ENCODE measurements at regions not wholly inside any gene's neighbourhood (a gene's known extent, or its start where the extent isn't known, plus 50 kb on each side); places are given as distances from the start of the nearest gene placed in this dataset.

DNA sequence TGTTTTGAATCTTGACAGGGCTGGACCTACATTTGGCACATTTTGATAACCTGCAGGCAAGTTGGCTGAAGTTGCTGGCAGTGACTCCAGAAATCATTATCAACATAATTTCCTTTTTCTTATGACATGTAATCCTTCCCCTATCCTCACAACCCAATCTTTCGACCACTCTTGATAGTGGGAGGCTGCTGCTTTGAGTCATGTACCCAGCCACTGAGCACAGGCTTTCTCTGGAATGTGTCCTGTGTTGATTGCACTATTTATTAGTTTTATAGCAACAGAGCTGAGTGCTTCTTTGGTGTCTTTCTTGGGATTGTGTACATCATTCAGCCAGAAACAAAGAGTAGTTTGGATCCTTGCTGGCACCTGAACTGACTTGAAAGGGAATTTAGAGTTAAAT, 183.1 kb upstream of the LEF1 start:
- H3K4me3 Mint-ChIP-seq, result no peak overlapping the region
- ATAC-seq, result no peak

DNA sequence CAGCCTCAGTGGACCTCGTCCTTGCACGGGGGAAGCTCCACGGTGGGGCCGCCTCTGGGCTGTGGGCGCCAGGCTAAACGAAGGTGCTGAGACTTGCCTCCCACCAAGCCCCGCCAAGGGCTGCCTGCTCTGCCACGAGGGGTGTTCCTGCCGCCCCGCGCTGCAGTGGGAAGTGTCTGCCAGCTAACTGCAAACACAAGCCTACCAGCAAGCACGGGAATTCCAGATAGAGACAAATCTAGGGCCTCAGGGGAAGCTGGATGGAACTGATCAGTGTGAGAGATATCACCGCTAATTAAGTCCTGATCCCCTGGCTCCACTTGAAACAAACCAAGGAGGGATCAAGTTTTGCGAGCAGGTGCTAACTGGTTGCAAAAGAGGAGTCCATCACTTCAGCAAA, 181.6 kb upstream of the LEF1 start:
- intact Hi-C loops (cut with micrococcal nuclease), result no loop called here
- Mint-ChIP-seq H3K4me3 (no peak overlapping the region), H3K9me3 (no peaks in the 10 kb centered on the region), H3K27ac (no peak overlapping the region), H3K36me3 (no peaks in the 10 kb centered on the region), H3K27me3 (ENCODE audit: low read depth in 2 of 2) (peaks cover 28 to 51% of the 10 kb centered on the region in 2 donors), H3K4me1 (peaks cover 0 to 5% of the 10 kb centered on the region in 2 donors)
- Histone ChIP-seq H3K4me1 (ENCODE audit: control insufficient read depth, insufficient read depth, low read length) (no peaks in the 10 kb centered on the region), H3K27me3 (ENCODE audit: control insufficient read depth, insufficient read depth, low read length) (no peaks in the 10 kb centered on the region), H3K27ac (ENCODE audit: low read length) (no peak overlapping the region), H3K4me3 (ENCODE audit: low read length) (no peak overlapping the region), H3K36me3 (ENCODE audit: control insufficient read depth, insufficient read depth, low read length) (no peaks in the 10 kb centered on the region), H3K9me3 (ENCODE audit: control insufficient read depth, insufficient read depth, low read length) (no peaks in the 10 kb centered on the region)
- ATAC-seq (no peak), DNase-seq (no peak)
- no peak for TF ChIP-seq CTCF (IDR thresholded peaks at IDR 0.05)
- WGBS (ENCODE audit: insufficient coverage), result 88% methylated on average over 14 of the region's 14 CpGs

More for the DNA sequence above, 183.1 kb upstream of the LEF1 start:
- DNase-seq, result no peak
- Histone ChIP-seq H3K4me1 (ENCODE audit: control insufficient read depth, insufficient read depth, low read length) (no peaks in the 10 kb centered on the region), H3K27me3 (ENCODE audit: control insufficient read depth, insufficient read depth, low read length) (no peaks in the 10 kb centered on the region), H3K4me3 (ENCODE audit: low read length) (no peak overlapping the region), H3K36me3 (ENCODE audit: control insufficient read depth, insufficient read depth, low read length) (no peaks in the 10 kb centered on the region), H3K9me3 (ENCODE audit: control insufficient read depth, insufficient read depth, low read length) (no peaks in the 10 kb centered on the region), H3K27ac (ENCODE audit: low read length) (no peak overlapping the region)
- Mint-ChIP-seq H3K27me3 (ENCODE audit: low read depth in 2 of 2) (peaks cover 29 to 59% of the 10 kb centered on the region in 2 donors), H3K4me1 (no peaks in the 10 kb centered on the region), H3K36me3 (no peaks in the 10 kb centered on the region), H3K27ac (no peak overlapping the region), H3K9me3 (no peaks in the 10 kb centered on the region)
- intact Hi-C loops (cut with micrococcal nuclease), result no loop called here
- TF ChIP-seq CTCF (IDR thresholded peaks at IDR 0.05), result no peak
- no CpG with 5 or more reads among the region's 1 CpG for WGBS (ENCODE audit: insufficient coverage)

GRCh38 chr4:108346818-108347210, 178.1 kb upstream of the LEF1 start:
- H3K4me3 Mint-ChIP-seq, result no peak overlapping the region
- ATAC-seq, result no peak
- Histone ChIP-seq H3K36me3 (ENCODE audit: control insufficient read depth, insufficient read depth, low read length) (no peaks in the 10 kb centered on the region), H3K27me3 (ENCODE audit: control insufficient read depth, insufficient read depth, low read length) (no peaks in the 10 kb centered on the region), H3K27ac (ENCODE audit: low read length) (no peak overlapping the region), H3K4me3 (ENCODE audit: low read length) (no peak overlapping the region), H3K9me3 (ENCODE audit: control insufficient read depth, insufficient read depth, low read length) (no peaks in the 10 kb centered on the region), H3K4me1 (ENCODE audit: control insufficient read depth, insufficient read depth, low read length) (peaks cover 12% of the 10 kb centered on the region)
- H3K27ac Mint-ChIP-seq, result no peak overlapping the region
- intact Hi-C loops (cut with micrococcal nuclease), result no loop called here
- TF ChIP-seq CTCF (IDR thresholded peaks at IDR 0.05), result no peak
- no peak for DNase-seq
- WGBS (ENCODE audit: insufficient coverage), result 100% methylated on average over 1 of the region's 1 CpG
- H3K27me3 Mint-ChIP-seq (ENCODE audit: low read depth in 2 of 2), result peaks cover 17 to 27% of the 10 kb centered on the region in 2 donors
- H3K9me3 Mint-ChIP-seq, result no peaks in the 10 kb centered on the region
- peaks cover 14 to 15% of the 10 kb centered on the region in 2 donors for H3K4me1 Mint-ChIP-seq
- H3K36me3 Mint-ChIP-seq, result no peaks in the 10 kb centered on the region
